HG03159 (cell line): ENCODE measurements at regions not wholly inside any gene's neighbourhood (a gene's known extent, or its start where the extent isn't known, plus 50 kb on each side); places are given as distances from the start of the nearest gene placed in this dataset.

Experiments used
- ATAC-seq: cut with Tn5 transposase; IDR thresholded peaks from one replicate; pipeline ENCODE4 v1.9.1; 2021; ENCODE audit warnings: mild to moderate bottlenecking, moderate library complexity; ENCODE audit not compliant: unreplicated experiment

DNA sequence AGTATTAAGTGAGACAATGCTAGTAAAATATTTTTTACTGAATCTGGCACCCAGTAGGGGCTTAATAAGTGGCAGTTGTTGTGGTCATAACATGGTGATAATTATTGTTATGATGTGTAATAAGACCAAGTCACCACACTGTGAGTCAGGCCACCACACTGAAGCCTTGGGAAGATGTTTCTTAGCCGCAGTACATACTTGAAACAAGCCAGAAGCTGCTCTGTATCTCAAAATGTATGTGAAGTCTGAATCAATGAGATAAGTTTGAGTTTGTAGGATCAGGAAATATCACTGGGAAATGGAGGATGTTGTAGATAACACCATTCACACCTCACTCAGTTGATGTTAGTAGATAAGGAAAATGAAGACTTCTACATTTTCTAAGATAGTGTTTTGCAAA lies 51.3 kb upstream of the PTPN3 start:
- ATAC-seq, result no peak

DNA sequence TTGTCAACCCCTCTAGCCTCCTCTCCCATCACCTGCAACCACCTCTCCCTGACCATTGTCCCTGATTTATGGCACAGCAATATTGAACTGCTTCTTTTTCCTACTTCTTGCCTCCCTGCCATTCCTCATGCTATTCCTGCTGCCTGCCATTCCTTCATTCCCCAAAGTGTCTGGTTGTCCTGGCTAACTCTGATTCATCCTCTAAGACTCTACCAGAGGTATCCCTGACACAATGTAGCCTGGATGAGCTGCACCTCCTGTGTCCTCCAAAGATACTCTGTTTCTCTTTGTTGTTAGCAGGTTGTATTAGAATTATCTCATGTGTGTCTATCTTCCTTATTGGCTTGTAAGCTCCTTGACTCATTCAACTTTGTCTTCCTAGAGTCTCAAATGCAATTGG lies 53.5 kb upstream of the PTPN3 start:
- no peak for ATAC-seq

DNA sequence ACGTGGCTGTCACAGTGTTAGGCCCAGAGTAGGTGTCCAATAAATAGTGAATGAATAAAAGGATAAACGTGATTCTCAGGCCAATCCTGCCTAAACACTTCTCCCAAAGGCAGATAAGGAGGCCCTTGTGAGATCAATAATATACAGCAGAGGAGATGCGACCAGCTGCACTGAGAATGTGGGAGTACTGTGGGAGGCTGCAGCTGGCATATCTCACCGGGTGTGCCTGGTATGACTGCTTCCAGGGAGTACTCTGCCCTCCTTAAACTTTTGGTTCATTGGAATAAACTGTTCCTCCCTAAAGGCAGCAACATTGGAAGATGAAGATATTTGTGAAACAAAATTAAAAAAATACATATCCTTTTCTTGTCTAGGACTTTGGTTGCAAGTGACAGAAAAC lies 57.1 kb upstream of the PTPN3 start:
- no peak for ATAC-seq

DNA sequence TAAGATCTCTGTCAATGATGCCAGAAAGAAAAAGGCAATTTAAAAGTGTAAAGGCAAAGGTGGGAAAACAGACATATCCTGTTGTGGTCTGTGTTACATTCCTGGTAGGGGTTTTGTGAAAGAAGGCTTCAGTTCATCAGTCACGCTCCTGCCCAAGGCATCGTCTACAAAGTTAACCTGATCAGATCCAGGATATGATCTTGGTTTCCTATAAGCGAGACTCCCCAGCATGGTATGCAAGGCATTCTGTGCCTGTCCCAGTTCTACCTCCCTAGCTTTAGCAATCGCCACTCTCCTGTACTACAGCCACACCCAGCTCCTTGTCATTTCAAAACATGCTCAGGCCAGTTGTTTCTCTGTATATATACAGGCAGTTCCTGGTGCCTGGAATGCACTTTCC lies 58.0 kb upstream of the PTPN3 start:
- ATAC-seq, result no peak

DNA sequence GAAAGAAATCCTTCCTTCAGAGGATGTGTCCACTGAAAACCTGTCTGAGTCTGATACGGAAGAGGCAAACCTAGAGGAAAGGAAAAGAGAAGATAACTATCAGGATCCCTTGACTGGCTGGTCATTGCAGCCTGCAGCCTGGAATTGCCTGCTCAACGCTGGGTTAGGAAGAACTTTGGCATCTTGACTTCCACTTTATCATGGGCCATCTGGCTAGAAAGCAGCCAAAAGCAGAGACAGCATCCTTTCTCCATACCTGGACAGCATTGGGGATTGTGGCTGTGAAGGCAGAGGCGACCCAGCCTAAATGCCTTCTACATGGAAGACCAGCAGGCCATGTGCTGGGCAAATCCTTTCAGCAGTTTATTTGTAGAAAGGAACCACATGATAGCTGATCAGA lies 58.7 kb upstream of the PTPN3 start:
- ATAC-seq, result no peak

DNA sequence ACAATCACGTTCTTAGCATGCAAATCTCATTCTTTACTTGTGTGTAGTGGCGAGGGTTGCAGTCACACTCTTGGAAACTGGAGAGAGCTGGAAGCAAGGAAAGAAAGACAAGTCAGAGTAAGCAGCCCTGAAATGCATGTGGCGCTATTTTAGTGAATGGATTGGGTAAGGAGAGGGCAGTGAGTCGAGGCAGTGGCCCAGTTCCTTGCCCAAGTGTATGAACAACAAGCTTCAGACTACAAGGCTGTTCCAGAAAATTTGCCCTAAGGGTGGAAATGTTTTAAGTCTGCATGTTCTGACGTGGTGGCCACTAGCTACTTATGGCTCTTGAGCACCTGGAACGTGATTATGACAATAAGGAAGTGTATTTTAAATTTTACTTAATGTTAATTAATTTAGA lies 59.4 kb upstream of the PTPN3 start:
- no peak for ATAC-seq

DNA sequence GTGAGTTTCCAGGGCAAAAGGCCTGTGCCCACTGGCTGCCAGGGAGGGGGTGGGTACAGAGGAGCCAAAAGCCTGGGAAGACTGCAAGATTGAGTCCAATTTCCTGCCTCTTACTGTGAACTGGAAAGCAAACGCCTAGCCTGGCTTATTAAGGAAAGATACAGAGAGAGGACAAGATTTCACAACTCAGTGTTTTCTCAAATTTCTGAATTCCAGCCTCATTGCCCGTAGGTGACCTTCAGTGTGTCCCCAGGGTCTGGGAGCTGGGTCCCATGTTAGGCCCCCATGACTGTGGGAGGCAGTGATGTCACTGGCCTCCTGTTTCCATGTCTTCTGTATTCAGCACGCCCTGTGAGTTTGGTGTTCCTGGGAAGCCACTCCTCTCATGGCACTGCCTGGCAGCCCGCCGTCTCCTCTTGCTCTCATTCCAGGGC lies 60.6 kb upstream of the PTPN3 start:
- ATAC-seq, result no peak

DNA sequence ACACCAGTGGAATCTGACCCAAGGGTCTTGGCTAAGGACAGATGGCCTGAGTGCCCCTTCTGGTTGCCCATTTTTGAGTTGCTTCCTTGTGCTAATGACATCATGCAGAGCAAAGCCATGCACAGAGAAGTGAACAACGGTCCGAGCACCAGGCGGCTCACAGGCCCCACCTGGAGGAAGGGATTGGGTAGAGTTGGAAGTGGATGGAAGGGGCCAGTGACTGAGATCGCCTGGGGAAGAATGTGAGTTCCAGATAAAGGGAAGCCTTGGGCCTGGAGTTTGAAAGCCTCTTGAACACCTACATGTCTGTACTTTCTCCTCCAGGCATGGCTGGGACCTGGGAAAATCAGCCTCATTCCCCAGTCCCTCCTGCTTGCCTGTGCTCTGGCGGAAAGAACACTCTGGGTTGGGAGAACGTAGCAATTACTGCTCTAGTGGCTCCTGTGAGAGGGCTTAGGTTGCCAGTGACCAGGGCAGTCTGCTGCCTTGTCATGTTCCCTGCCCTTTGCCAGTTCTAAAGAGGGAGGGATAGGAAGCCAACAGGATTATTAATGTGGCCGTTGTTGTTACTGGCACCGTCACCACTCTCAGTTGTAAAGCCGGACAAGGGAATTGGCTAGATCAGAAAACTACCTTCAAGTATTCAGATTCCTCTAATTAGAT lies 62.5 kb upstream of the PTPN3 start:
- ATAC-seq, result no peak

DNA sequence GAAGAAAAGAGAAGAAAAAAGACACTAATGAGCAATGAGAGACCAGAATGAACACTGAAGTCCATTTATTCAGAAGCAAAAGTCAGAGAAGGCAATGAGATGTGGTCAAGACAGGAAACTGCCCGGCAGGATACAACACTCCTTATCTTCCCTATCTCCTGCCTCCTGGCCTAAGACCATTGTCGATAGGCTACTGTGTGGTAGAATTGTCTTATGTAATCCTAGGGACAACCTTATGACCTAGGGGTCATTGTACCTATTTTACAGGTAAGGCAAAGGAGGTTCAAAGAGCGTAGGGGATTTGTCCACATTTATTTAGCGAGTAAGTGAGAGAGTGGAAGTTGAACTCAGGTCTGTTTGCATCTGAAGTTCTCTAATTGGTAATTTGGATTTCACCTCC lies 63.0 kb upstream of the PTPN3 start:
- ATAC-seq, result no peak

DNA sequence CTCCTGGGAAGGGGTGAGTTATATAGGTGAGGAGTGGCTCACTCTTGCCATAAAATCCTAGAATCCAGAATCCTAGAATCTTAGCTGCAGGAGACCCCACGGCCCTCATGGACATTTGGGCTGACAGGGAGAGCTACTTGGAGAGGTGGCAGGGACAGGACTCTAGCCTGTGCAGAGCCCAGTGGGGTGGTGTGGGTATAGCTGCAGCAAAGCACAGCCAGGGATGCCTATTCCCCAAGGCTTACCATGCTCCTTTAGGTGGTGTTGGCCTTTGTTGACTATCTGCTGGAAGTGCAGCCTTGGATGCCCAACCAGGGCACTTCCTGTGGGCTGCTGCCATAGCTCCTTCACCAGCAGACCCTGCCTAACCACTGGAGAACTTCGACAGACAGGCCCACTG lies 70.0 kb upstream of the PTPN3 start:
- no peak for ATAC-seq

DNA sequence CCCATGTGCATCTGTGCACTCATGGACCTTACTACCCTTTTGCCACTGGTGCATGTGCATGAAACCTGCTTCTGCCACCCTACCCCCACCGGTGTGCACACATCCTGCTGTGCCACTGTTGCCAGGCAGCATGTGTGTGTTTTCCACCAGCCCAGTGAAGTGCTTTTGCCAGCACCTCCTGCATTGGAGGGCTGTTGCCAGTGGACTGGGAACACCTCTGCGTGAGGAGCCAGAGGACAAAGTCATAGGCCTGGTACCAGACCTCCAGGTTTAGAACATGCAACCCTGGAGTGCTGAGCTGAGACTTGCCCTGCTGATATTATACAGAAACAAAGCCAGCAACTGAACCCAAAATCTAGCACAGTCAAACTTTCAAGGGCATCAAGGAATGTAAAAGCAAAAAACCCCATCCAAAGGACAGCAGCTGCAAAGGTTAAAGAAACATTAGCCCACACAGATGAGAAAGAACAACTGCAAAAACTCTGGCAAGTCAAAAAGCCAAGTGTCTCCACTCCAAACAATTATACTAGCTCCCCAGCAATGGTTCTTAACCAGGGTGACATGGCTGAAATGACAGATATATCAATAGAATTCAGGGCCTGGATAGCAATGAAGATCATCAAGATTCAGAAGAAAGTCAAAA lies 70.6 kb upstream of the PTPN3 start:
- no peak for ATAC-seq

DNA sequence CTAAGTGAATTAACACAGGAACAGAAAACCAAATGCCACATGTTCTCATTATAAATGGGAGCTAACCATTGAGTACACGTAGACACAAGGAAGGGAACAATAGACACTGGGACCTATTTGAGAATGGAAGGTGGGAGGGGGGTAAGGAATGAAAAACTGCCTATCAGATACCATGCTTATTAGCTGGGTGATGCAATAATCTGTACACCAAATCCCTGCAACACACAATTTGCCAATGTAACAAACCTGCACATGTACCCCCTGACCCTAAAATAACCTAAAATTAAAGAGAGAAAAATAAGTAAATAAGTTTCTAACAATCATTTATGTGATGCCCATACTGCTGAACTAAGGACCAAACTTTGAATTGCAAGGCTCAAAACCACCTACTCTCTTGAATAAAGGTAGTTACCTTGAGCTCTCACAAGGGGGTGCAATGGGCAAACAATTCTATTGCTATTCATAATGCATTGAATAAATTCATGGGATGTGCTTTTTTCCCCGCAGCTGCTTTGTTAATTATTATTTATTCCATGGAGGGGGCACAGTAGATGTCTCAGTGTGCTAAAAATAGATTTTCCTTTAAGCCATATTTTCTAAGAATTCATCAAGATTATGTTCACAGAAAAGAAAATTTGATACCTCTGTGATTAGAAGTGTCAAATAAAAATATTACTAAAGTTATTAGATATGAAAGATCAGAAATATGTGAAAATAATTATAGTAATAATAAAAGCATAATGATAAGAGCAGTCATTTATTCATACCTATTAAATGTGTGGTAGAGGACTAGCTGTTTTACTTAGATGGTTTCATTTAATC lies 76.2 kb upstream of the PTPN3 start:
- peak; percentile 72 for ATAC-seq

DNA sequence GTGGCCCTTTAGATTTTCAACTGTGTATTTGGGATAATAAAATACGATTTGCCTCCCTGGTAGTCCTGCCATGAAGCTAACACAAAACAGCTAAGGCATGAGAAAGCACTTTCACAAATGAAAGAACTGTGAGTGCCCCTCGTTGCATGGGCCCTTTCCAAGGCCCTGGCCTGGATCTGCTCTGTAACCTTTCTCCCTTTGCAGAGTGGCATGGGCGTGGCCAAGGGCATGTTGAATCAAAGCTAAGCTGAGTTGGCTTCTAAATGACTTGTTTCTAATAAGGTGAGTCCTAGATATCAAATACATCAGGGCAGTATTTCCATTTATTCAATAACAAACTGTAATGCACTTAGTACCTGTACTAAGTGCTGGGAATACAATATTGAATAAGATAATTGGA lies 78.7 kb upstream of the PTPN3 start:
- ATAC-seq, result no peak

DNA sequence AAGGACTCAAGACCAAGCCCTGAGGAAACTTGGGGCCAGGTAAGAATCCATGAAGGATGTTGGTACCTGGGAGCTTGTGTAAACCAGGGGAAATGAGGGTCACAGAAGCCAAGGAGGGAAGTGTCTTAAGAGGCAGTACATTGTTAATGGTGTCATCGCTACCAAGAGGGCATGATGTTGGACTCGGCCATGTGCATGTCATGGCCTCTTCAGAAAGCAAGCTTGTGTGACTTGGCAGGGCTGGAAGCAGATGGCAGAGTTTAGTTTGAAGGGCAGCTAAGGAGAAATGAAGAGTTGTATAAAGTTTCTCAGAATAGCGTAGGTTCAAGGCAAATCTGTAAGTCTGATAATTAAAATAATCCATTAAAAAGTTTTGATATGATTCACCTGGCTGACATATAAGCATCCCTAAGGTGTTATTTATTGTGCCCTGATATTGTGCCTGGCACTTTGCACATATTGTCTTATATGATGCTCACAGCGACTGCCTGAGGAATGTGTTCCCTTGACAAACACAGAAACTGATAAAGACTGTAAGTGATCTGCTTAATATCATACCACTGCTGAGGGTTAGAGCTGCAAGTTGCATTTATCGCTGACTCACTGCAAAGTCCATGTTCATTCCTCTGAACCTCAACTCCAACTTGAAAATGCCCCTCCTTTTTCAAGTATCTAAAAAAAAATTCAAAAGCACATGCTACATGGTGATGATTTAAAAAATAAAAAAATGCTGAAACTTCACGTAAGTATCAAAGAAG lies 81.3 kb upstream of the PTPN3 start:
- ATAC-seq, result no peak

DNA sequence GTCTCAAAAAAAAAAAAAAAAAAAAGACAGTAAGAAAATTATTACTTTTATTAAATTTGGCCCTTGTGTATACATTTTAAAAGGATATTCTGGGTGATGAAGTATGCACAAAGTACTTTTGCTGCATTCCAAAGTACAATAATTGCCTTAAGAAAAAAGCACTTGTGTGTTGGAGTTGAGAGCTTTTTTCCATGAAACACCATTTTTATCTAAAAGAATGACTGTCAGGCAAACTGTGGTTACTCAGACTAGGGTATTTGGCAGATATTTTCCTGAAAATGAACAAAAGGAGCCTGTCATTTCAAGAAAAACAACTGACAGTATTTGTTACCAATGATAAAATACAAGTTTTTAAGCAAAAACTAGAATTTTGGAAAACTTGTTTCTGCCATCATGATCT lies 84.3 kb upstream of the PTPN3 start:
- no peak for ATAC-seq

DNA sequence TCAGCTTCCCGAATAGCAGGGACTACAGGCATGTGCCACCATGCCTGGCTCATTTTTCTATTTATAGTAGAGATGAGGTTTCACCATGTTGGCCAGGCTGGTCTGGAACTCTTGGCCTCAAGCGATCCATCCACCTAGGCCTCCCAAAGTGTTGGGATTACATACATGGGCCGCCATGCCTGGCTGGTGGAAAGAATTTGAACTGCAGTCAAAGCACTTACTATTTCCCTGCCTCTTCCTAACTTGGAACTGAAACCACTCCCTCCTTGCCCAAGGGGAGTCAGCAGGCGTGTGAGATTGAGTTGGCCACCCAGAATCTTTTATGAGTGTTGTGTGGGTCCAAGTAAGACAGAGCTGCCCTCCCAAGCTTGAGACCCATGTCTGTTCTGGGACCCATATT lies 86.1 kb upstream of the PTPN3 start:
- no peak for ATAC-seq

DNA sequence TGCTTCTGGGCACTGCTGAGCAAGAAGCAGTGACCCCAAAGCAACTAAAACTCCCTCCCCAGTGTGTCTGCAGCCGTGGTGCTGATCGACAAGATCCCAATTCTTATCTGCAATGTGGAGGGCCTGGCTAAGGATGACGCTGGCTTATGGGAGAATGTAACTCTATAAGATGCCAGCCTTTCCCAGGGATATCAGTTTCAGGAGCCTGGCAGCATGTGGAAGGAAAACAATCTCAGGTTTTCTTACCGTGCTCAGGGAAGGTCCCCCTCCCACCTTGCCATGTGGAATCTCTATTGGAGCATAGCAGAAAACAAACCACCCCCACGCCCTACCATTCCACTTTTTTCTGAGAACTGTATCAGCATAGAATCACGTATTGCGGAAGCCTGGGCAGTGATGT lies 87.7 kb upstream of the PTPN3 start:
- no peak for ATAC-seq

DNA sequence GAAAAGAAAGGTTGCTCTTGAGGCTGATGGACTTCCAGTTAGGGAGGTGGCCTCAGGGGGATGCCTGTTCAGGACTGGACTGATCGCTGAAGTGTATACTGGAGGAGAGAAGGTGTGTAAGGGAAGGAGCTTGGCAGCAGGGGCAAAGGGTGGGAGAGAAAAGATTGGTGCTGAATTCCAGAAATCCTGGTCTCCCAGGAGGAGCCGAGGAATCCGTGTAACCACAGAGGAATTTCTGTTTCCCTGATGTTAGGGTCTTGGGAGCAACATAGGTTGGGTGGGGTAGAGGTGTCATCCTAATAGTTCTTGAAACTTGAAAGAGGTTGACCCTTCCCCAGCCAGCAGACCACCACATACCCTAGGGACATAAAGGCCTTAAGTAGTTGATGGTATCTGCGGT lies 88.9 kb upstream of the PTPN3 start:
- no peak for ATAC-seq

DNA sequence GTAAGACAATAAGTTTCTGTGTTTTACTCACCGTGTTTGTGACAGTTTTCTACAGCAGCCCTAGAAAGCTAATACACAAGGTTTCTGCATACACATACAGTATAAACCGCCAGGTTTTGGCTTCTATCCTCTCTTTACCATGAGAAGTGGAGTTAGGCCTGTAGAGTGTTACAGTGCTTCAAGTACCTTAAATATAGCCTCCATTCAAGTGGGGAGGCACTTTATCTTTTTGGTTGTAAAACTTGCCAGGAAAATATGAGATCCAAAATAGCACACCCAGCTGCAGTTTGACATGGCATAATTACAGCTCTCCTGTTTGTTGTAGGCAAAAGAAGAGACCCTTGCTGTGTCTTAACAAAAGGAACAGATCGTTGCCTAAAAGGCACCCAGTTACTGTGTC lies 90.3 kb upstream of the PTPN3 start:
- ATAC-seq, result no peak

DNA sequence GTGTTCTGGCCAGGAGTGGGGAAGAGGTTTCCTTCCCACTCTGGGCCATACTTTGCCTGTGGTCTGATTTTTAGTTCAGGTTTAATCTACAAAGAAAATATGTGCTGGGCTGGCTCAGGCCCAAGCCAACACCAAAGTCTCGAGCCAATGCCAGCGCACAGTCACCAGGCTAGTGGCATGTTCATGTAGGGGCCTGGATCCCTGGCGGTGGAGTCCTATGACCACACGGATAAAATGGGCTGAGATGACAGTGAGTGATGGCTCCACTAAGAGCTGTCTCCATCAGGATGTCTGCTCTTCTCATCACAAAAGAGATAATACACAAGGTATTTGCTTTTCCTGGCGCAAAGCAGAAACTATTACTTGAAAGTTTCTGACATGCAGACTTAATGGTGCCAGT lies 92.9 kb upstream of the PTPN3 start:
- no peak for ATAC-seq

DNA sequence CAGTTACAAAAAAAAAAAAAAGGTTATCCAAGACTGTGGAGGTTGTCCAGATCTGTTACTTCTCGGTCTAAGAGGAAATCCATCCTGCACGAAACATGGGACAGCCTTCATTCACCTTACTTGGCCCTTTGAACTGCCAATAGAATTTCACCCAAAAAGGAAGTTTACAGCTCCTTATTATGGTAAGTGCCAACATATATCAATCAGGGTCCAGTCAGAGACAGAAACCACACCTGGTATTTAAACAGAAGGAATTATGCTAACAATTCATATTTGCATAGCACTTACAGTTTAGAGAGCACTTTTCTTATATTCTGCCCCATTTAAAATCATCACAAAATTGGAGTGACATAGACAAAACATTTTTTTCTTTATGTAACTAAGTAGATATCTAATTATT lies 93.6 kb upstream of the PTPN3 start:
- no peak for ATAC-seq

DNA sequence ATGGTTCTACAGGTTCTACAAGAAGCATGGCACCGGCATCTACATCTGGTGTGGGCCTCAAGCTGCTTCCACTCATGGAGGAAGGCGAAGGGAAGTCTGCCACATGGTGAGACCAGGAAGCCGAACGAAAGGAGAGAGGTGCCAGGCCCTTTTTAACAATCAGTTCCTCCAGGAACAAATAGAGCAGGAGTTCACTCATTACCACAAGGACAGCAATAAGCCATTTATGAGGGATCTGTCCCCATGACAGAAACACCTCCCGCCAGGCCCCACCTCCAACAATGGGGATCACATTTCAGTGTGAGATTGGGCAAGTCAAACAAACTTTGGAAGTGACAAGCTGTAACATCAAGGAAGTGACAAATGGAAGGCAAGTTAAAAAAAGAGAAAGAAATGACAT lies 95.5 kb upstream of the PTPN3 start:
- no peak for ATAC-seq
